GM12891 (cell line): ENCODE measurements at regions not wholly inside any gene's neighbourhood (a gene's known extent, or its start where the extent isn't known, plus 50 kb on each side); places are given as distances from the start of the nearest gene placed in this dataset.

ENCODE experiments used
- PAX5 ChIP-seq: IDR thresholded peaks from 2 replicates; pipeline ENCODE4 v1.6.1; 2011; ENCODE audit warnings: low read length, moderate library complexity, mild to moderate bottlenecking; ENCODE audit not compliant: insufficient read depth, severe bottlenecking
- POLR2A ChIP-seq: IDR thresholded peaks from 2 replicates; pipeline ENCODE4 v1.6.1; 2011; ENCODE audit warnings: low read depth, low read length, control low read depth
- POLR2AphosphoS5 ChIP-seq: IDR thresholded peaks from 2 replicates; pipeline ENCODE4 v1.6.1; 2011; ENCODE audit warnings: low read depth, low read length, control low read depth
- TAF1 ChIP-seq: IDR thresholded peaks from 2 replicates; pipeline ENCODE4 v1.6.1; 2011; ENCODE audit warnings: low read depth, low read length, control low read depth

- TF ChIP-seq POLR2A (no peak), POLR2AphosphoS5 (no peak), PAX5 (no peak), TAF1 (no peak)
Observed at GRCh38 chr5:104573949-104574709, 1011.5 kb upstream of the NUDT12 start.
